ENCODE measurements at regions not wholly inside any gene's neighbourhood (a gene's known extent, or its start where the extent isn't known, plus 50 kb on each side); places are given as distances from the start of the nearest gene placed in this dataset.

DNA sequence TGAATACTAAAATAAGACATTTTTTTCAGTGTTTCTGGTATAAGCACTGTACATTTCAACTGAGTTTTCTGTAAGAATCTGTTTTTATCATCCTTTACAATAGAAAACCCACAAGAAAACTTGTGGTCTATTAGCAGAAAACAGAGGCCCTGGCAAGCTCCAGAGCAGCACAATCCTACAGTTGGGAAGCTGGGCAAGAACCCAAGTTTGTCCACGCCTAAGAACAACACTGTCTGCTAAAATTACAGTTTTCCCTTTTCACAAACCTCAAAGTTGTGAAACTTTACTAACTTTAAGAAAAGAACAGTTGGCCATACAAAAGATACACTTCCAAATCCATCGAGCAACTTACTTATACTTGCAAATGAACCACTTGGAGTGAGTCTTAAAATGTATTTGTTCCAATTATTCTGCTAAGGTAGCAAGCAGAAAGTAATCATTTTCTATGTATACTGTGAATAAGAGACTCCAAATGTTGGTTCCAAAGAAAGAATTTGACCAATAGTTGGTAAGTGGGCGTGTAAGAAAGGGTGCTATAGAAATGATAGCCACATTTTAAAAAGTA, 982.0 kb upstream of the ARRDC3 start:
- TF ChIP-seq POLR2A (IDR thresholded peaks at IDR 0.05), result no peak
- TF ChIP-seq, protein P1, sequence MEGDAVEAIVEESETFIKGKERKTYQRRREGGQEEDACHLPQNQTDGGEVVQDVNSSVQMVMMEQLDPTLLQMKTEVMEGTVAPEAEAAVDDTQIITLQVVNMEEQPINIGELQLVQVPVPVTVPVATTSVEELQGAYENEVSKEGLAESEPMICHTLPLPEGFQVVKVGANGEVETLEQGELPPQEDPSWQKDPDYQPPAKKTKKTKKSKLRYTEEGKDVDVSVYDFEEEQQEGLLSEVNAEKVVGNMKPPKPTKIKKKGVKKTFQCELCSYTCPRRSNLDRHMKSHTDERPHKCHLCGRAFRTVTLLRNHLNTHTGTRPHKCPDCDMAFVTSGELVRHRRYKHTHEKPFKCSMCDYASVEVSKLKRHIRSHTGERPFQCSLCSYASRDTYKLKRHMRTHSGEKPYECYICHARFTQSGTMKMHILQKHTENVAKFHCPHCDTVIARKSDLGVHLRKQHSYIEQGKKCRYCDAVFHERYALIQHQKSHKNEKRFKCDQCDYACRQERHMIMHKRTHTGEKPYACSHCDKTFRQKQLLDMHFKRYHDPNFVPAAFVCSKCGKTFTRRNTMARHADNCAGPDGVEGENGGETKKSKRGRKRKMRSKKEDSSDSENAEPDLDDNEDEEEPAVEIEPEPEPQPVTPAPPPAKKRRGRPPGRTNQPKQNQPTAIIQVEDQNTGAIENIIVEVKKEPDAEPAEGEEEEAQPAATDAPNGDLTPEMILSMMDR (IDR thresholded peaks at IDR 0.05), result no peak

Data from heart left ventricle (tissue), 13 donors.